ENCODE measurements at regions not wholly inside any gene's neighbourhood (a gene's known extent, or its start where the extent isn't known, plus 50 kb on each side); places are given as distances from the start of the nearest gene placed in this dataset.
"Not testable (repeated sequence)": the region's sequence is repeated elsewhere in the genome, so short reads cannot be mapped to it uniquely, and the experiment has no call there.

DNA sequence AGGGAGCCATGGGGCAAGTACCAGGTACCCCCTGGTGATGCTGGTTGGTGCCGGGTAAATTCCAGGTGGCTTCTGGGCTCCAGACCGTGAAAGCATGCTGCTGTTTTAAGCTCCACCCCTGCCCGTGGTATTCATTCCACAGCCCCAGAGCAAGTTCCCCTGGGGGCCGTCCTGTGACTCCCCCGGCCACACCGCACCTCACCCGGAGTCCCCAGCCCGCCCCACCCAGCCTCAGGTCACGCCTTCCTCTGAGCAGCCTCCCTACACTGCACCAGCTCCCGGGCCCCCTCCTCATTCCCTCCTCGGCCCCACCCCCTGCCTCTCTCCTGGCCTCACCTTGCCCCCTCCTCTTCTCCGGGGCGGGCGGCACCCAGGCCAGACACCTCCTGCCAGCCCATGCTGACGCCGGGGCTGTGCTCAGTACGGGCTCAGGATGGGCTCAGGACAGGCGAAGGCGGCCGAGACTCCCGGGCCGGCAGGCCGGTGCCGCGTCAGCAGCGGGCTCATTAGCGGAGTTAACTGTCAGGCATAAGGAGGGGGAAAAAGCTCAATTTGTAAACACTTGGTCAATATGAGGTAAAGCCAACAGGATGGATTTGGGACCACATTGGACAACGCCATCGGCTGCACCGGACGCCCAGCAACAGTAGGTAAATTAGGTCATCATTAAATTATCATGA, 127.4 kb downstream of the FAM53A start:
- H3K4me1 ChIP-seq (ENCODE audit: insufficient read depth, low read length), result no peaks in the 10 kb centered on the region

GRCh38 chr4:1554876-1555265, 129.2 kb downstream of the FAM53A start:
- H3K9me3 ChIP-seq (ENCODE audit: insufficient read depth, low read depth, low read length), result no peaks in the 10 kb centered on the region
- 95% methylated on average over 16 of the region's 16 CpGs for WGBS
- peaks cover 2% of the 10 kb centered on the region; the same call in 1 of the 2 replicates for H3K27me3 ChIP-seq (ENCODE audit: insufficient read depth, low read length)

More for the DNA sequence above, 127.4 kb downstream of the FAM53A start:
- Histone ChIP-seq H3K9me3 (ENCODE audit: insufficient read depth, low read depth, low read length) (no peaks in the 10 kb centered on the region), H3K27me3 (ENCODE audit: insufficient read depth, low read length) (peaks cover 2% of the 10 kb centered on the region; the same call in 1 of the 2 replicates), H3K36me3 (ENCODE audit: insufficient read depth, low read length) (no peaks in the 10 kb centered on the region), H3K4me3 (ENCODE audit: low read length) (no peak overlapping the region), H3K9ac (ENCODE audit: low read depth, low read length) (no peak overlapping the region), H3K27ac (ENCODE audit: low read depth, low read length) (no peak overlapping the region)
- WGBS, result 41% methylated on average over 31 of the region's 31 CpGs

DNA sequence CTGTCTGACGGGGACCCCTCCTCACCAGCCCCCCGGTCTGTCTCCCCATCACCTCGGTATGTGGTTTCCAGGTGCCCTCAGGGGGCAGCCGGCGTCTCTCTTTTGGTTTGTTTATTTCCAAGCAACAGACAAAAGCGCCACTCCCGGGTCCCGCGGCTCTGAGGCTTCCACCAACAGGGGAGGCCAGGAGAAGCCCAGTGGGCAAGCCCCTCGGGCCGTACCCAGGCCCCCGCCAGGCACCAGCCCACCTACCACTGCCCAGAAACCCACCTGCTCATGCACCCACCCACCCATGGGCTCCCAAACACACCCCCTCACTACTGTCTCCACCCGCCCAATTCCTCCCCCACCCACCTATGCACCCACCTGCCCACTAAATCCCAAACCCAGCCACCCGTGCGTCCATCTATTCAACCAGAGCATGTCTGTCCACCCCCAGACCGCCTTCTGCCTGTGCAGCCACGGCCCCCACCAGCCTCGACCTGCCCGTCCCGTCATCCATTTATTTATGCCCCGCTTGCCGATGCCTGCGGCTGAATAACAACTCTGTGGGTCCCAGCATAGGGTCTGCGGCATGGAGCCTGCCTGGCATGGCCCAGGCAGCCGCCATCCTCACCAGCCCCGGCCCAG, 129.8 kb downstream of the FAM53A start:
- H3K4me3 ChIP-seq (ENCODE audit: low read length), result no peak overlapping the region
- H3K9ac ChIP-seq (ENCODE audit: low read depth, low read length), result no peak overlapping the region
- no peak overlapping the region for H3K27ac ChIP-seq (ENCODE audit: low read depth, low read length)
- WGBS, result 85% methylated on average over 26 of the region's 26 CpGs
- H3K27me3 ChIP-seq (ENCODE audit: insufficient read depth, low read length), result peaks cover 2% of the 10 kb centered on the region; the same call in 1 of the 2 replicates
- H3K4me1 ChIP-seq (ENCODE audit: insufficient read depth, low read length), result no peaks in the 10 kb centered on the region
- H3K9me3 ChIP-seq (ENCODE audit: insufficient read depth, low read depth, low read length), result no peaks in the 10 kb centered on the region
- no peaks in the 10 kb centered on the region for H3K36me3 ChIP-seq (ENCODE audit: insufficient read depth, low read length)

More at GRCh38 chr4:1554876-1555265, 129.2 kb downstream of the FAM53A start:
- no peaks in the 10 kb centered on the region for H3K4me1 ChIP-seq (ENCODE audit: insufficient read depth, low read length)
- no peak overlapping the region for H3K9ac ChIP-seq (ENCODE audit: low read depth, low read length)
- no peaks in the 10 kb centered on the region for H3K36me3 ChIP-seq (ENCODE audit: insufficient read depth, low read length)
- no peak overlapping the region for H3K27ac ChIP-seq (ENCODE audit: low read depth, low read length)
- no peak overlapping the region for H3K4me3 ChIP-seq (ENCODE audit: low read length)

DNA sequence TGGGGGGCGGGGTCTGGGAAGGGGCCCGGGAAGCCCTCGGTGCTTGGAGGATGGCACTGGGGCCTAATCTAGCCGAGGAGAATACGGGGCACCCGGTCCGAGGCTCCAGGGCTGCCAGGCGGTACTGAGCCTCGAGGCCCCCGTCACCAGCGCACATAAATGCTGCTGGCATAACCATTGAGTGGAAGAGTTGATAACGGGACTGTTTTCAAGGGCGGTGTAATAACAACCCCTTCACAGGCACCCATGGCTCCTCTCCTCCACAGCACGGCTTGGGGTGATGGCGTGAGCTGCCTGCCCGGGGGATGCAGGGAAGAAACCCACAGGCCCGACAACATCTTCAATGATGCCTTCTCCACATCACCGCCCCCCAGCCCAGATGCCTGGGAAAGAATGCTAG, 130.7 kb downstream of the FAM53A start:
- Histone ChIP-seq H3K9ac (ENCODE audit: low read depth, low read length) (no peak overlapping the region), H3K27me3 (ENCODE audit: insufficient read depth, low read length) (peaks cover 6% of the 10 kb centered on the region), H3K4me3 (ENCODE audit: low read length) (no peak overlapping the region), H3K36me3 (ENCODE audit: insufficient read depth, low read length) (no peaks in the 10 kb centered on the region), H3K4me1 (ENCODE audit: insufficient read depth, low read length) (0 out of 2 replicates have a peak, but pooled peaks cover 3% of the 10 kb centered on the region), H3K9me3 (ENCODE audit: insufficient read depth, low read depth, low read length) (no peaks in the 10 kb centered on the region), H3K27ac (ENCODE audit: low read depth, low read length) (no peak overlapping the region)
- WGBS, result 93% methylated on average over 18 of the region's 18 CpGs

DNA sequence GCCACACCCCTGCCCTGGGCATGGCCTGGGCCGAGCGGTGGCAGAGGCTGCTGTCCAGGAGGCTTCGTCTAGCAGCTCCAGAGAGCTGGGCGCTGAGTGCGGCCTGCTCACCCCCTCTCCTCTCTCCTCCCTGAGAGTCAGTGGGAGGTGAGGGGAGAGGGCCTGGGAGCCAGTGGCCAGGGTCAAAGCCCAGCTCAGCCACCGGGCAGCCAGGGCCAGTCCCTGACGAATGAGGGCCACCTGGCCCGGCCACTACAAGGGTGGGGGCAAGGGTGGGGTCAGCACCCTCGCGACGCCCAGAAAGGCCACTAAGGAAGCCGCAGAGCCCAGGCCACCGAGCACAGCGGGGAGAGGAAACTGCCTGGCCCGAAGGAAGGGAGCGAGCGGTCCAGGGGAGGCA, 131.7 kb downstream of the FAM53A start:
- WGBS, result 91% methylated on average over 14 of the region's 17 CpGs
- Histone ChIP-seq H3K36me3 (ENCODE audit: insufficient read depth, low read length) (no peaks in the 10 kb centered on the region), H3K9me3 (ENCODE audit: insufficient read depth, low read depth, low read length) (no peaks in the 10 kb centered on the region), H3K27me3 (ENCODE audit: insufficient read depth, low read length) (peaks cover 11% of the 10 kb centered on the region), H3K9ac (ENCODE audit: low read depth, low read length) (no peak overlapping the region), H3K27ac (ENCODE audit: low read depth, low read length) (no peak overlapping the region), H3K4me3 (ENCODE audit: low read length) (no peak overlapping the region), H3K4me1 (ENCODE audit: insufficient read depth, low read length) (0 out of 2 replicates have a peak, but pooled peaks cover 3% of the 10 kb centered on the region)

DNA sequence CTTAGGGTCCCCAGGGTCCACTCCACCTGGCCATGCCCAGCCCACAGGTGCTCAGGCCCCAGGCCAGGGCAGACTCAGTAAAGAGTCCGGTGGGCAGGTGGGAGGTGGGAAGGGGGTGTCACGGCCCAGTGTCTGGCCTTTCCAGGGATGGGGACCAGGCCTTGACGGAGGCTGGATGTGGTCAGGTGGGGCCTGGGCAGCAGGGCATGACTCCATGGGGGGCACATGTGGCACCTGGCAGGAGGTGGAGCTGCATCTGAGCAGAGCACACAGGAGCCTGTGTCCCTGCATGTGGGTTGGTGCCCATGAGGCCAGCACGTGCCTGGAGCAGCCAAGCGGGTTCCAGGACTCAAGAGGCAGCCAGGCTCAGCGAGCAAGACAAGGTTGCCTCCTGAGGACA, 132.9 kb downstream of the FAM53A start:
- H3K36me3 ChIP-seq (ENCODE audit: insufficient read depth, low read length), result no peaks in the 10 kb centered on the region
- H3K4me3 ChIP-seq (ENCODE audit: low read length), result no peak overlapping the region
- no peak overlapping the region for H3K27ac ChIP-seq (ENCODE audit: low read depth, low read length)
- H3K9me3 ChIP-seq (ENCODE audit: insufficient read depth, low read depth, low read length), result no peaks in the 10 kb centered on the region
- H3K9ac ChIP-seq (ENCODE audit: low read depth, low read length), result no peak overlapping the region
- 0 out of 2 replicates have a peak, but pooled peaks cover 3% of the 10 kb centered on the region for H3K4me1 ChIP-seq (ENCODE audit: insufficient read depth, low read length)
- 96% methylated on average over 6 of the region's 6 CpGs for WGBS
- H3K27me3 ChIP-seq (ENCODE audit: insufficient read depth, low read length), result peaks cover 9% of the 10 kb centered on the region

- Histone ChIP-seq H3K4me1 (ENCODE audit: insufficient read depth, low read length) (0 out of 2 replicates have a peak, but pooled peaks cover 3% of the 10 kb centered on the region), H3K4me3 (ENCODE audit: low read length) (no peak overlapping the region), H3K36me3 (ENCODE audit: insufficient read depth, low read length) (no peaks in the 10 kb centered on the region), H3K27ac (ENCODE audit: low read depth, low read length) (no peak overlapping the region), H3K27me3 (ENCODE audit: insufficient read depth, low read length) (peaks cover 9% of the 10 kb centered on the region), H3K9me3 (ENCODE audit: insufficient read depth, low read depth, low read length) (no peaks in the 10 kb centered on the region), H3K9ac (ENCODE audit: low read depth, low read length) (no peak overlapping the region)
- 87% methylated on average over 26 of the region's 26 CpGs for WGBS
These were observed 133.7 kb downstream of the FAM53A start for GRCh38 chr4:1550122-1551070.

- H3K27ac ChIP-seq (ENCODE audit: low read depth, low read length), result no peak overlapping the region
- 0 out of 2 replicates have a peak, but pooled peaks cover 3% of the 10 kb centered on the region for H3K4me1 ChIP-seq (ENCODE audit: insufficient read depth, low read length)
- peaks cover 9% of the 10 kb centered on the region for H3K27me3 ChIP-seq (ENCODE audit: insufficient read depth, low read length)
- H3K4me3 ChIP-seq (ENCODE audit: low read length), result no peak overlapping the region
- WGBS, result 93% methylated on average over 11 of the region's 11 CpGs
- H3K9me3 ChIP-seq (ENCODE audit: insufficient read depth, low read depth, low read length), result no peaks in the 10 kb centered on the region
- H3K36me3 ChIP-seq (ENCODE audit: insufficient read depth, low read length), result no peaks in the 10 kb centered on the region
- H3K9ac ChIP-seq (ENCODE audit: low read depth, low read length), result no peak overlapping the region
These were observed 134.5 kb downstream of the FAM53A start for GRCh38 chr4:1549638-1550035.

GRCh38 chr4:1548827-1549637, 135.1 kb downstream of the FAM53A start:
- H3K4me1 ChIP-seq (ENCODE audit: insufficient read depth, low read length); H3K9ac ChIP-seq (ENCODE audit: low read depth, low read length); H3K27ac ChIP-seq (ENCODE audit: low read depth, low read length); H3K4me3 ChIP-seq (ENCODE audit: low read length); H3K27me3 ChIP-seq (ENCODE audit: insufficient read depth, low read length); H3K9me3 ChIP-seq (ENCODE audit: insufficient read depth, low read depth, low read length); H3K36me3 ChIP-seq (ENCODE audit: insufficient read depth, low read length): not testable (repeated sequence)
- 34% methylated on average over 33 of the region's 33 CpGs for whole genome bisulfite sequencing

Measured in HUES64 (cell line).